Liver (tissue), 8 donors: ENCODE measurements at regions not wholly inside any gene's neighbourhood (a gene's known extent, or its start where the extent isn't known, plus 50 kb on each side); places are given as distances from the start of the nearest gene placed in this dataset.

ENCODE experiments used
- DNase-seq: peaks from one replicate; pipeline ENCODE4 v3.0.0-alpha.2; 2017; ENCODE audit warnings: low spot score
- H3K27ac ChIP-seq, 2 donors: one replicate each; pipeline ENCODE4 v1.7.0; 2013; ENCODE audit warnings: inconsistent platforms in 2 of 2, low read length in 2 of 2, control low read depth in 1 of 2, low read depth in 1 of 2, mild to moderate bottlenecking in 1 of 2
- H3K27me3 ChIP-seq, 4 donors: one replicate each; pipeline versions ENCODE4 v1.6.1 to v1.7.0; 2013; ENCODE audit warnings: low read length in 3 of 4, inconsistent platforms in 1 of 4, mild to moderate bottlenecking in 1 of 4, moderate library complexity in 1 of 4; ENCODE audit not compliant: control insufficient read depth in 4 of 4, insufficient read depth in 4 of 4
- H3K36me3 ChIP-seq, 4 donors: one replicate each; pipeline versions ENCODE4 v1.6.1 to v1.7.0; 2013; ENCODE audit warnings: low read length in 3 of 4, mild to moderate bottlenecking in 3 of 4, low read depth in 1 of 4, moderate library complexity in 1 of 4; ENCODE audit not compliant: control insufficient read depth in 4 of 4, insufficient read depth in 3 of 4
- H3K4me1 ChIP-seq, 4 donors: one replicate each; pipeline versions ENCODE4 v1.6.1 to v1.7.0; 2013; ENCODE audit warnings: low read length in 3 of 4, mild to moderate bottlenecking in 3 of 4, moderate library complexity in 1 of 4; ENCODE audit not compliant: control insufficient read depth in 4 of 4, insufficient read depth in 4 of 4
- H3K4me3 ChIP-seq, 3 donors: one replicate each; pipeline versions ENCODE4 v1.6.1 to v1.7.0; 2013; ENCODE audit warnings: low read length in 3 of 3, control low read depth in 1 of 3, low read depth in 1 of 3, mild to moderate bottlenecking in 1 of 3
- H3K9ac ChIP-seq, 2 donors: one replicate each; pipeline ENCODE4 v1.7.0; 2013; ENCODE audit warnings: low read length in 2 of 2, mild to moderate bottlenecking in 2 of 2, moderate library complexity in 2 of 2, control low read depth in 1 of 2, low read depth in 1 of 2
- H3K9me3 ChIP-seq, 4 donors: one replicate each; pipeline versions ENCODE4 v1.6.1 to v1.7.0; 2013; ENCODE audit warnings: low read length in 3 of 4; ENCODE audit not compliant: control insufficient read depth in 4 of 4
- ATF3 ChIP-seq: IDR thresholded peaks from 2 replicates; pipeline ENCODE4 v1.6.1; 2016; ENCODE audit warnings: antibody characterized with exemption
- CTCF ChIP-seq: fragments of 150-350 bp; IDR thresholded peaks from 2 replicates; pipeline ENCODE4 v1.5.1; 2017; ENCODE audit warnings: improper control_type of control experiment, low read depth, low read length; ENCODE audit not compliant: missing input control
- EGR1 ChIP-seq, 2 donors: IDR thresholded peaks; 2 replicates each; pipeline ENCODE4 v1.6.1; 2016 to 2018; ENCODE audit warnings: antibody characterized with exemption in 2 of 2, low read depth in 2 of 2
- FOXA1 ChIP-seq: IDR thresholded peaks from 2 replicates; pipeline ENCODE4 v1.6.1; 2016; ENCODE audit warnings: antibody characterized with exemption
- FOXA2 ChIP-seq: IDR thresholded peaks from 2 replicates; pipeline ENCODE4 v1.6.1; 2016; ENCODE audit warnings: antibody characterized with exemption
- GABPA ChIP-seq, 2 donors: IDR thresholded peaks in 1 of 2; conservative IDR thresholded peaks in 1 of 2; 2 replicates each; pipeline ENCODE4 v1.6.1; 2016; ENCODE audit warnings: antibody characterized with exemption in 2 of 2, mild to moderate bottlenecking in 1 of 2, moderate library complexity in 1 of 2
- HNF4A ChIP-seq, 2 donors: conservative IDR thresholded peaks; 2 replicates each; pipeline ENCODE4 v1.6.1; 2016; ENCODE audit warnings: antibody characterized with exemption in 2 of 2, mild to moderate bottlenecking in 2 of 2
- HNF4G ChIP-seq: IDR thresholded peaks from 2 replicates; pipeline ENCODE4 v1.6.1; 2016; ENCODE audit warnings: antibody characterized with exemption
- JUND ChIP-seq, 2 donors: IDR thresholded peaks; 2 replicates each; pipeline ENCODE4 v1.6.1; 2016; ENCODE audit warnings: antibody characterized with exemption in 2 of 2
- MAX ChIP-seq: IDR thresholded peaks from 2 replicates; pipeline ENCODE4 v1.6.1; 2016; ENCODE audit warnings: antibody characterized with exemption
- NR2F2 ChIP-seq: IDR thresholded peaks from 2 replicates; pipeline ENCODE4 v1.6.1; 2016; ENCODE audit warnings: antibody characterized with exemption
- RAD21 ChIP-seq, 2 donors: IDR thresholded peaks; 2 replicates each; pipeline ENCODE4 v1.6.1; 2016; ENCODE audit warnings: antibody characterized with exemption in 2 of 2, mild to moderate bottlenecking in 2 of 2
- REST ChIP-seq: IDR thresholded peaks from 2 replicates; pipeline ENCODE4 v1.6.1; 2016; ENCODE audit warnings: antibody characterized with exemption, mild to moderate bottlenecking
- RXRA ChIP-seq, 2 donors: IDR thresholded peaks; 2 replicates each; pipeline ENCODE4 v1.6.1; 2017 to 2018; ENCODE audit warnings: antibody characterized with exemption in 2 of 2, mild to moderate bottlenecking in 1 of 2
- SP1 ChIP-seq: IDR thresholded peaks from 2 replicates; pipeline ENCODE4 v1.6.1; 2018; ENCODE audit warnings: antibody characterized with exemption, mild to moderate bottlenecking
- TAF1 ChIP-seq: conservative IDR thresholded peaks from 2 replicates; pipeline ENCODE4 v1.6.1; 2016; ENCODE audit warnings: antibody characterized with exemption, mild to moderate bottlenecking
- YY1 ChIP-seq: IDR thresholded peaks from 2 replicates; pipeline ENCODE4 v1.6.1; 2016; ENCODE audit warnings: antibody characterized with exemption, mild to moderate bottlenecking
- ZBTB33 ChIP-seq: IDR thresholded peaks from 2 replicates; pipeline ENCODE4 v1.6.1; 2016; ENCODE audit warnings: antibody characterized with exemption
- WGBS: extraction: QIAGEN DNeasy Blood & Tissue Kit; methylation state at CpG from one replicate; pipeline ENCODE4 v1.1.7; 2013; 5-methylcytosine and 5-hydroxymethylcytosine counted together
- donor health status: healthy.
- donor health status: healthy.
- donor health status: healthy.
- donor health status: healthy.
- donor health status: healthy.

GRCh38 chr11:15341587-15341986, 226.9 kb downstream of the INSC start:
- Histone ChIP-seq H3K4me3 (no peak overlapping the region), H3K27ac (no peak overlapping the region), H3K36me3 (no peaks in the 10 kb centered on the region), H3K9me3 (peaks cover 0 to 8% (median 0%) of the 10 kb centered on the region in 4 donors), H3K9ac (no peak overlapping the region), H3K4me1 (no peaks in the 10 kb centered on the region), H3K27me3 (no peaks in the 10 kb centered on the region)
- DNase-seq = no peak
- TF ChIP-seq NR2F2 (no peak), EGR1 (IDR thresholded peaks at IDR 0.05; ENCODE audit: low read depth in 2 of 2) (no peak), REST (no peak), ATF3 (no peak), FOXA2 (no peak), MAX (no peak), GABPA (IDR thresholded peaks at IDR 0.05 in 1 of 2, conservative IDR thresholded peaks at IDR 0.05 in 1 of 2) (no peak), JUND (IDR thresholded peaks at IDR 0.05) (no peak), RXRA (IDR thresholded peaks at IDR 0.05) (no peak), YY1 (no peak), CTCF (no peak), FOXA1 (no peak), HNF4G (no peak), TAF1 (no peak), ZBTB33 (no peak), HNF4A (conservative IDR thresholded peaks at IDR 0.05) (no peak), RAD21 (IDR thresholded peaks at IDR 0.05) (no peak), SP1 (no peak)
- 47% methylated on average over 1 of the region's 1 CpG for WGBS

GRCh38 chr11:15342163-15342562, 227.4 kb downstream of the INSC start:
- peaks cover 0 to 8% (median 0%) of the 10 kb centered on the region in 4 donors for H3K9me3 ChIP-seq
- no peaks in the 10 kb centered on the region for H3K4me1 ChIP-seq
- 64% methylated on average over 2 of the region's 2 CpGs for WGBS
- H3K36me3 ChIP-seq = no peaks in the 10 kb centered on the region
- no peak overlapping the region for H3K4me3 ChIP-seq
- no peak overlapping the region for H3K27ac ChIP-seq
- no peaks in the 10 kb centered on the region for H3K27me3 ChIP-seq
- H3K9ac ChIP-seq = no peak overlapping the region
- no peak for DNase-seq
- TF ChIP-seq CTCF (no peak), MAX (no peak), YY1 (no peak), HNF4G (no peak), FOXA1 (no peak), GABPA (IDR thresholded peaks at IDR 0.05 in 1 of 2, conservative IDR thresholded peaks at IDR 0.05 in 1 of 2) (no peak), JUND (IDR thresholded peaks at IDR 0.05) (no peak), EGR1 (IDR thresholded peaks at IDR 0.05; ENCODE audit: low read depth in 2 of 2) (no peak), TAF1 (no peak), FOXA2 (no peak), RXRA (IDR thresholded peaks at IDR 0.05) (no peak), NR2F2 (no peak), HNF4A (conservative IDR thresholded peaks at IDR 0.05) (no peak)
